GM18858 (cell line): ENCODE measurements at regions not wholly inside any gene's neighbourhood (a gene's known extent, or its start where the extent isn't known, plus 50 kb on each side); places are given as distances from the start of the nearest gene placed in this dataset.
"Not testable (repeated sequence)": the region's sequence is repeated elsewhere in the genome, so short reads cannot be mapped to it uniquely, and the experiment has no call there.

Source experiments
- ATAC-seq: cut with Tn5 transposase; IDR thresholded peaks from one replicate; pipeline ENCODE4 v1.9.1; 2021; ENCODE audit not compliant: unreplicated experiment

DNA sequence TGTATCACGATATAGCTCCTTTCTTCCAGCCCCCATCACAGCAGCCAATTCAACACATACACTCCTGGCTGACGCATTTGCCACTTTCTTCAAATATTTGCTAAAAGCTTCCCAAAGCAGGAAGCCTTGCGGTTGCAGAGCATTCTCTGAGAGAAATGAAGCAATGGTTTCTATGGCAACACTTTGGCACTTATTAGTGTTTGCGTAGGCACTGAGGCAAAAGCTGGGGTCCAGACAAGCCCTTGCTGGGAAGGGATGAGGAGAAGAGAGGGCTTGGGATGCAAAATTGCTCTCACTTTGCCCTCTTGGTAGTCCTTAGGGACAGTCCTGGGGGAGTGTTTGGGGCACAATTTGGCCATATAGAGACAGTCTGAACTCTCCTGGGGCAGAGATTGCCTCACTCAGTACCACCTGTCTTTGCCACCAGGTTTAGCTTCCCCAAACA is 55.0 kb upstream of the PAK3 start:
- peak; percentile 49 for ATAC-seq

DNA sequence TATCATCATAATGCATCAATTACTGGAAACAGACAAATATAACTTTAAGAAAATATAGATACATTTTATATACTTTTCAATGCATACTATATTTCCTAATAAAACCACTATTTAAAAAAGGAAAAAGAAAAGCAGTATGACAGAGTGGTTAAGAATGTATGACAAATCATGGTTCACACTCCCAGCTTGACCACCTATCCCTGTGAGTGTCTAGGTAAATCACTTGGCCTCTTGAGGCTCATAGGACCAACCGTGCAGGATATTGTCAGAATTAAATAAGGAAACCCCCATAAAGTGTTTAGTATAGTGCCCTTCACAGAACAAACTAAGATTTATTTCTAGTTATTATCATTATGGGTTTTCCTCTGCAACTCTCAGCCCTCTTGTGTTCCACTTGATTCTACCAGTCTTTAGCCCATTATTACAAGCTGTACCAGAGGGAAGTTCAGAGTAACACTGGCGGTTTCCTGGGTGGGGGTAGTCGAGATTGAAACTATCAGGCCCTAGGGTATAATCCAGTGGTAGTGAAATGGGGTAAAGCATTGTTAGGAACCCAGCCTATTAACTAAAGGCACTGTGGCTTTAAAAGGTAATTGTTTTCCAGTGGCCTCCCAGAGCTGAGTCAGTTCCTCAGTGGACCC is 55.5 kb upstream of the PAK3 start:
- ATAC-seq = peak; percentile 17

DNA sequence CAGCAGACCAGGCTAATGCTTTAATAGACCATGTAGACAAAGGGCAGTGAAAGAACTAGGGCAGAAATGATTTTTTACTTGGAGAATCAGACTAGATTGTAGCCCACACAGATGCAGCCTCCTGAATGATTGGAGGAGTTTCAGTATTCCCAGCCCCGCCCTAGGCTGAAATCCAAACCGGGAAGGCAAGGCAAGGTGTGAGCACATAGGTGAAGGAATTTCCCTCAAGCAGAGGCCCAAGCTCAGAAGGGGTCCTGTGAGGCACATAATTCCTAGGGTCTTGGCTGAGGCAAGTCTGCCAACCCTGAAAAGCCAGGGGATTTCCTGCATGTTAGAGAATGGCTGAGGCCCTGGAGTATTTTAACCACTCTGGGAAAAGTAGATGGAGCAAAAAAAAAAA is 56.4 kb upstream of the PAK3 start:
- no peak for ATAC-seq

- ATAC-seq = no peak
These were observed 60.0 kb upstream of the PAK3 start for GRCh38 chrX:111035991-111036390.

DNA sequence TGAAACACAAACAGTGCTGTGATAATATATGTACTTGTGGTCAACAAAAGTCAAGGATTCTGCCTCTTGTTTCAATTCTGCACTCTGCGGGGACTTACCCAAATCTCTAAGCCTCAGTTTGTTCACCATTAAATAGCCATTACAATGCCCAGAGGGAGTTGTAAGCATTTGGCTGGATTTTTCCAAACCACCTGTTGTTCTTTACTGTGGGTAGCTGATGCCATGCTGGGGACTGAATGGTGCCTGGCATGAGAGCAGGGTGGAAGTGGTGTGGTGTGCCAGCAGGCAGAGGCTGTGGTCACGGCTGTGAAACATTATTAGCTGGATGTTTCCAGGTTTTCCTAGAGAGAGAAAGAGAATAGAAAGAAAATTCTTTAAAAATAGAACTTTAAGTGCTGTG is 60.7 kb upstream of the PAK3 start:
- no peak for ATAC-seq

DNA sequence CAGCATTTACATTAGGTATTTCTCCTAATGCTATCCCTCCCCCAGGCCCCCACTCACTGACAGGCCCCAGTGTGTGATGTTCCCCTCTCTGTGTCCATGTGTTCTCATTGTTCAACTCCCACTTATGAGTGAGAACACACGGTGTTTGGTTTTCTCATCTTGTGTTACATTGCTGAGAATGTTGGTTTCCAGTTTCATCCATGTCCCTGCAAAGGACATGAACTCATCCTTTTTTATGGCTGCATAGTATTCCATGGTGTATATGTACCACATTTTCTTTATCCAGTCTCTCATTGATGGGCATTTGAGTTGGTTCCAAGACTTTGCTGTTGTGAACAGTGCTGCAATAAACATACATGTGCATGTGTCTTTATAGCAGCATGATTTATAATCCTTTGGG is 73.0 kb upstream of the PAK3 start:
- not testable (repeated sequence) for ATAC-seq

DNA sequence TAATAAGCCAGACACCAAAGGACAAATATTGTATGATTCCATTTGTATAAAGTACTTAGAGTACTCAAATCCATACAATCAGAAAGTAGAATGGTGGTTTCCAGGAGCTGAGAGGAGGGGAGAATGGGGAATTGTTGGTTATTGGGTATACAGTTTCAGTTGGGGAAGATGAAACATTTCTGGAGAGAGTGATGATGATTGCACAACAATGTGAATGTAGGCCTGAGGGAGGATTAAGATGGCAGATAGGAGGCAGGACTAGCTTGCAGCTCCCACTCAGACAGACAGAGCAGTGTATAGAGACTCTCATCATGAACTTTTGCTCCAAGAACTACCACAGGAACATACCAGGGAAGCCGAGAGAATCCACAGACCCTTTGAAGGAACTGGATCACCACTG is 75.7 kb upstream of the PAK3 start:
- ATAC-seq = no peak

GRCh38 chrX:111013778-111014455 is 82.1 kb upstream of the PAK3 start:
- ATAC-seq = no peak

DNA sequence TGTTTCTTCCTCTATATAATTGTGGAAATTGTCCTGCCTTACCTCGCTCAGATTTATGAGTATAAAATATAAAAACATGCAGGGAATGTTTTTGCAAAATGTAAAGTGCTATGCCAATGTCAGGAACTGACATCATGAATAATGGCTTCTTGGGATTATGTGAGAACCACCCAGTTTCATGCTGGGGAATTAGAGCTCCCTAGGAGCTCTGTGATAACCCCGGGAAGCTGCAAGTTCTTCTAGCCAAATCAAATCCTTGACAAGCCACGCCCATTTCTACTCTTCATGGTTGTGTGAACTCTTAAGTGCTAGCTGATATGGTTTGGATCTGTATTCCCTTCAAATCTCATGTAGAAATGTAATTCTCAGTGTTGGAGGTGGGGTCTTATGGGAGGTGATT is 85.9 kb upstream of the PAK3 start:
- no peak for ATAC-seq

DNA sequence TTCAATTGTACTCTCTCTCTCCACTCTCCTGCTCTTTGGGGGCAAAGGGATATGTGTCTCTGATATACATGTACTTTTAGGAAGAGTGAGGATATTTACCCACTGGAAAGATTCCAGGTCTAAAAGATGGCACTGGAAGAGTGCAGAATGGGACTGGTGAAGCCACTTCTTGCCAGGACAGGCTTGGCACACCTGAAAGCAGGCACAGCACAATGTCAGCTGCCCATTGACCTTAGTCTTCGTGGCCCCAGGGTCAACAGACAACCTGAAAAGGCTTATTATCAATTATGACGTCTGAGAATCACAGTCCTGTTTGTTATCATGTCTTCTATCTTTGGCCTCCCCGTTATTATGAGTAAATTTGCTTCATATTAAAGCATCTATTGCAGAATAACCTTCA is 86.7 kb upstream of the PAK3 start:
- no peak for ATAC-seq

- no peak for ATAC-seq
These were observed 87.9 kb upstream of the PAK3 start for GRCh38 chrX:111008126-111008525.

- no peak for ATAC-seq
These were observed 88.8 kb upstream of the PAK3 start for GRCh38 chrX:111007238-111007637.

DNA sequence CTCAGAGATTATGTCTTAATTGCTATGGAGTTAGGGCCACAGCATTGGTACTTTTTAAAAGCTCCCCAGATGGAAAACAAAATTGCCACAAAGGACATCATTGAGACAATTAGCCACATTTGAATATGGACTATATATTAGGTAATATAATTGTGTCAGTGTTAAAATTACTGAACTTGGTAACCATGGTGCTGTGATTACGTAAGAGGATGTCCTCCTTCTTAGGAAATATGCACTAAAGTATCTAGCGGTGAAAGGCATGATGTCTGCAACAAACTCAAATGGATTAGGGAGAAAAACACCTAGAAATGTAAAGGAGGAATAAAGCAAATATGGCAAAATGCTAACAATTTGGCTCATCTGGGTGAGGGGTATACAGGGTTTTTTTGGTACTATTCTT is 89.9 kb upstream of the PAK3 start:
- ATAC-seq = no peak

- ATAC-seq = no peak
These were observed 90.8 kb upstream of the PAK3 start for GRCh38 chrX:111005166-111005565.

DNA sequence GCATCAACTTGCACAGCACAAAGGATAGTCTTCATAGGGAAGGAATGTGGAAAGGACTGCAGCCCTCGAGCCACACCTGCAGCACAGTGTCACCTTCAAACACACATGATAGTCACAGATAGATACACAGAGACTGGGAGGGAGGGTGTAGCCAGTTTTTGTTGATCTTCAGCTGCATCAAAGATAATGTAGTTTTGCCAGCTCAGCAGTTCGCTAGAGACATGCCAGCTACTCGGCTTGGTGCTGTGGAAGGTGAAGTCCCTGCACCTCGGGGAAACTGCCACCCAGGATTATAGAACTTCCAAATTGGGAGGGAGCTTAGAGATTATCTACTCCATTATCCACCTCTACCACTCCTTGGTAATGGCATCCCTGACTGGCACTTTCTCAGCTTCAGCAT is 92.9 kb upstream of the PAK3 start:
- no peak for ATAC-seq

- ATAC-seq = no peak
These were observed 103.4 kb upstream of the PAK3 start for GRCh38 chrX:110992611-110993010.

GRCh38 chrX:110989869-110990268 is 106.1 kb upstream of the PAK3 start:
- no peak for ATAC-seq

GRCh38 chrX:110989447-110989846 is 106.5 kb upstream of the PAK3 start:
- no peak for ATAC-seq

DNA sequence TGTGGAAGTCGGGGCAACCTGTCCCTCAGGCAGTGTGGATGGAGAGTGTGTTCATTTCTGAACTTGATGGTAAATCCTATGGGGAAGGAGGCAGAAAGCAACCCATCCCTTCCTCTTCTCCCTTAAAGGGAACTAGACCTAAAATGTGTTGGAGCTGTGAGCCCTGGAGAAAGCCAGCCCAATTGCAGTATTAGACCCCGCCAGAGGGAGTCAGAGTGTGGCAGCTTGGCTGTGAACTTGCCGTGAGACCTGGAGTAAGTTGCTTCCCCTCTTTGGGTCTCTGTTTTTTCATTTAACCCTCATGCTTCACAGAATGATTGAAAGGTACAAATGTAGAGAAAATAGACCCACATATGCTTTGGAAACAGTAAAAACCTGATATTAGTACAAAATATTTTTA is 108.7 kb upstream of the PAK3 start:
- ATAC-seq = no peak

DNA sequence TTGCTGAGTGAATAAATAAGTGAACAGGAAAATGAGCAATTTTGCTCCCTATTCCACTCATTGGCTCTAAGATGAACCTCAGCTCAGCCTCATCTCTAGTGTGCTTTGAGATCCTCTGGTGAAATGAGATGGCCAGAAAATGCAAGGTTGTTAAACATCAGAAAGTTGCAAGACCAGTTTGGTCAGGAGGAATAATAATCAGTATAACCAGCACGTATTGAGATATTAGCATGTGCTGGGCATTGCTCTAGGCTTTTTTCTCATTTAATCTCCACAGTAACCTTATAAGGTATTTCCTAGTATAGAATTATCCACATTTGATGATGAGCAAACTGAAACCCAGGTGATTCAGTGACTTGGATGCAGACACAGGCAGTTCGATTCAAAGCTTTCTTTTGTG is 110.5 kb upstream of the PAK3 start:
- ATAC-seq = no peak

DNA sequence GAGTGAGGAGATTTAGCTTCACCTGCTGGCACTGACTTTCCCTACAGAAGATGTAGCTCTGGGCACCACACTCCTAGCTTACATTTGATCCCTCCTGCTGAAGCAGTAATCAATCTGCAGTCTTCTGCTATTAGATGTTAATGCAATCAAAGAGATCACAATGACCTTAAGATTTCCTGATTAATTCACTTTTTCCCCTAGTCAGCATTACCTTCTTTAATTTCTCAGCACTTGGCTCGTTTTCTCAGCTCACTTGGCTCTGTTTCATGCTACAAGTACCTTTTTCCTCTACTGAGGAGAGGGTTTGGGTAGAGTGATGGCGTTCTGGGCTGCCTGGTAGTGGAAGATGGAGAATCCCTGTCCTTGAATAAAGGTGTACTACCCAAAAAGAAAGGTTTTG is 113.0 kb upstream of the PAK3 start:
- no peak for ATAC-seq

- ATAC-seq = no peak
These were observed 129.2 kb upstream of the PAK3 start for GRCh38 chrX:110966839-110967238.

DNA sequence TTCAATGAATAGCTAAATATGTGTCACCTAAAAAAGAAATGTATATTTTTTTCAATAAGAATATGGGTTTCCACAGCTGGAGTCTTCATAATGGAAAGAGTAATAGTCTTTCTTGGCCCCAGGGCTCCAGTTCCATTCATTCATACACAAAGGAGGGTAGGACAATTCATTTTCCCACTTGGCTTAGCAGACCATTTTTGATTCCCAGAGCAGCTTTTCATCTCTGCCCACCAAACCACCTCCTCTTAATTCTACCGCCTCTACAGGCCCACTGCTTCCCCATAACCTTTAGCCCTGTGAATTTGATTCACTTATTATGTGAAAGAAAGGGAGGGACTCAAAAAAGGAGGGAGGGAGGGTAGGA is 129.9 kb upstream of the PAK3 start:
- ATAC-seq = no peak
